Endothelial cell of umbilical vein (primary cell): ENCODE measurements at regions not wholly inside any gene's neighbourhood (a gene's known extent, or its start where the extent isn't known, plus 50 kb on each side); places are given as distances from the start of the nearest gene placed in this dataset.

Experiments
- CTCF ChIP-seq, 2 donors: IDR thresholded peaks; 1 replicate in 1 of 2; 2 replicates in 1 of 2; pipeline ENCODE4 v1.5.1; 2011; ENCODE audit warnings: low read length in 2 of 2, mild to moderate bottlenecking in 2 of 2, moderate library complexity in 2 of 2, control low read depth in 1 of 2, inconsistent platforms in 1 of 2, low read depth in 1 of 2; ENCODE audit not compliant: insufficient read depth in 1 of 2; ENCODE audit errors: extremely low read depth in 1 of 2
- POLR2AphosphoS5 ChIP-seq: IDR thresholded peaks from 2 replicates; pipeline ENCODE4 v1.6.1; 2012; ENCODE audit warnings: low read depth, mild to moderate bottlenecking, control low read depth, low read length, moderate library complexity; ENCODE audit not compliant: insufficient read depth

DNA sequence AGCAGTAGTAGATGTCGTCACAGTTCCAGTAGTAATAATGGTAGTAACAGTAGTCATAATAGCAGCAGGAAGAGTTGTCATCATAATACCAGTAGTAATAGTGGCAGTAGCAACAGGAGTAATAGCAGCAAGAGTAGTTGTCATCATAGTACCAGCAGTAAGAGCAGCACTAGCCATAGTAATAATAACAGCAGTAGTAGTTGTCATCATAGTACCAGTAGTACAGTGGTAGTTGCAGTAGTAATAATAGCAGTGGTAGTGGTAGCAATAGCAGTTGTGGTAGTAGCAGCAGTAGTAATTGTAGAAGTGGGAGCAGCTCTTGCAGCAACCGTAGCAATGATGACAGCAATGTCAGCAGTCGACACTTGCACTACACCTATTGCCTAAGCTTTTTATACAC lies 502.8 kb downstream of the HS3ST4 start:
- TF ChIP-seq POLR2AphosphoS5, result no peak
- no peak for TF ChIP-seq CTCF (IDR thresholded peaks at IDR 0.05; ENCODE audit: extremely low read depth in 1 of 2, insufficient read depth in 1 of 2, low read depth in 1 of 2, low read length in 2 of 2)
